Stimulated activated CD8-positive, alpha-beta memory T cell treated with anti-CD3 and anti-CD28 coated beads, Interleukin-15, amount 100 ng/mL, for 48 hours (primary cell): ENCODE measurements at regions not wholly inside any gene's neighbourhood (a gene's known extent, or its start where the extent isn't known, plus 50 kb on each side); places are given as distances from the start of the nearest gene placed in this dataset.

Experiments
- DNase-seq, 2 donors: peaks; one replicate each; pipeline ENCODE4 v3.0.0-alpha.2; 2020; ENCODE audit warnings: low read depth in 2 of 2

GRCh38 chr17:77458202-77459017 lies 317.6 kb downstream of the SEC14L1 start:
- no peak for DNase-seq

GRCh38 chr17:77459018-77459755 lies 318.4 kb downstream of the SEC14L1 start:
- no peak for DNase-seq

GRCh38 chr17:77460514-77461046 lies 319.8 kb downstream of the SEC14L1 start:
- DNase-seq = no peak

- no peak for DNase-seq
Measured at GRCh38 chr17:77461277-77462057, 320.7 kb downstream of the SEC14L1 start.

- DNase-seq = no peak
Measured at GRCh38 chr17:77462090-77462489, 321.3 kb downstream of the SEC14L1 start.

- no peak for DNase-seq
Measured at GRCh38 chr17:77462553-77463497, 322.1 kb downstream of the SEC14L1 start.

- DNase-seq = no peak
Measured at GRCh38 chr17:77464988-77465357, 324.2 kb downstream of the SEC14L1 start.

- peak in 1 of 2 donors; percentile 68 for DNase-seq
Measured at GRCh38 chr17:77465358-77466041, 324.7 kb downstream of the SEC14L1 start.

GRCh38 chr17:77466140-77466539 lies 325.4 kb downstream of the SEC14L1 start:
- no peak for DNase-seq

- no peak for DNase-seq
Measured at GRCh38 chr17:77466596-77467223, 325.9 kb downstream of the SEC14L1 start.

GRCh38 chr17:77467521-77467920 lies 326.8 kb downstream of the SEC14L1 start:
- no peak for DNase-seq

- no peak for DNase-seq
Measured at GRCh38 chr17:77468897-77469296, 328.1 kb downstream of the SEC14L1 start.

GRCh38 chr17:77470330-77470786 lies 329.6 kb downstream of the SEC14L1 start:
- no peak for DNase-seq

GRCh38 chr17:77470800-77471733 lies 330.3 kb downstream of the SEC14L1 start:
- DNase-seq = no peak

GRCh38 chr17:77471984-77472461 lies 331.3 kb downstream of the SEC14L1 start:
- DNase-seq = no peak

- no peak for DNase-seq
Measured at GRCh38 chr17:77472468-77473310, 331.9 kb downstream of the SEC14L1 start.

GRCh38 chr17:77473615-77474226 lies 333.0 kb downstream of the SEC14L1 start:
- no peak for DNase-seq
